ENCODE measurements at regions not wholly inside any gene's neighbourhood (a gene's known extent, or its start where the extent isn't known, plus 50 kb on each side); places are given as distances from the start of the nearest gene placed in this dataset.

DNA sequence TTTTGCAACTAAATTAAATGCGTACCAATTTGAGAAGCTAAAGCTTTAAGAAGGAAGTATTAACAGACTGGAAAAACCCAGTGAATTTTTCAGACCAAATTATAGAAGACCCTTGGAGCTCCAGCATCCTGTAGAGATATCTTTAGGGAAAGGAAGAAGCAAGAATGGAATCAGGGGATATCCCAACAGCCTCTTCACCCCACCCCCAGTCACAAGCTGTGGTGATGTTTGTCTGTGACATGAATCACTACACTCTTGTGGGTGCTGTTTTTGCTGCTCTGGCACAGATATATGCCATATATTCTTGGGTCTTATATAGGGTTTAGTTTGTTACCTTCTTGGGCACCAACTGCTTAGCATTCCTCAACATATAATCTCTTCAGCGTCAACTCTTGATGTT is 78.5 kb upstream of the BCL6 start:
- no peak for DNase-seq

- DNase-seq, result no peak
These were observed 82.5 kb upstream of the BCL6 start for GRCh38 chr3:187827723-187828122.

DNA sequence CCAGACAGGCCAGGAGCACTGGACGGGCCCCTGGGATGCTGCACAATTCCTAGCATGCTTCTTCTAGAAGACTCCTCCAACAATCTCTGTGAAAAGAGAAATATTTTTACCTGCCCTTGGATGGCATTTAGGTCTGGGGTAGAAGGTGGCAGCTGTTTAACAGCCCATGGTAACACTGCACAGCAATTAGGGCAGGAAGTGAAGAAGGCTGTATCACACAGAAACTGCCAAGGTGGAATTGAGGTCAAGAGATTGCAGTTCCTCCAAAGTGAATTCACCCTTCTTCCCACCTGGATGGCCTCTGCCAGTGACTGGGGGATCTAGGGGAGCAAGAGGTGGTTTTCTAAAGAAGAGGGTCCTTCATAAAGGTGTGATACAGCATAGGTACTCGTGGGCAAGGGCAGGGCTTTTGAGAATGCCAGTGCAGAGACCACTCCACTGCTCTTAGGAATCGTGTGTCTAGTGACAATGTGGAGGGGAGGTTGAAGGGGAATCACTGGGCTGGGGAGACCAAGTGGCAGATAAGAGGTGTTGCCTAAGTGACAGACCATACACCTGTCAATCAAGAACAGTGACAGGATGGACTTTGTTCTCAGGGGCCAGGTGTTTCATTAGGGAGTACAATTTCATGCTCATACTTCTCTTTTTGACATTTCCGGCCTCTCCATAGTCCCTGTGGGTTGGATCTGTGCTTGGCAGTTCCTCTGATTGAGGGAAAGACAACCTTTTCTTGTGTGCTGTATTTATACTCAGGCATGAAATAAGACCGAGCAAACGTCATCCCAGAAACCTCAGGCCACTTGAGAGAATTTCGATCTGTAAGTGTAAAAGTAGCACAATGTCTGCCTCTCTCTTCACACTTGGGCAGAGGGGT is 83.5 kb upstream of the BCL6 start:
- DNase-seq, result no peak

- no peak for DNase-seq
These were observed 84.9 kb upstream of the BCL6 start for GRCh38 chr3:187830181-187830580.

- no peak for DNase-seq
These were observed 86.1 kb upstream of the BCL6 start for GRCh38 chr3:187831125-187832051.

- no peak for DNase-seq
These were observed 86.9 kb upstream of the BCL6 start for GRCh38 chr3:187832202-187832601.

- DNase-seq, result no peak
These were observed 88.1 kb upstream of the BCL6 start for GRCh38 chr3:187833375-187833774.

- DNase-seq, result no peak
These were observed 88.7 kb upstream of the BCL6 start for GRCh38 chr3:187833799-187834578.

DNA sequence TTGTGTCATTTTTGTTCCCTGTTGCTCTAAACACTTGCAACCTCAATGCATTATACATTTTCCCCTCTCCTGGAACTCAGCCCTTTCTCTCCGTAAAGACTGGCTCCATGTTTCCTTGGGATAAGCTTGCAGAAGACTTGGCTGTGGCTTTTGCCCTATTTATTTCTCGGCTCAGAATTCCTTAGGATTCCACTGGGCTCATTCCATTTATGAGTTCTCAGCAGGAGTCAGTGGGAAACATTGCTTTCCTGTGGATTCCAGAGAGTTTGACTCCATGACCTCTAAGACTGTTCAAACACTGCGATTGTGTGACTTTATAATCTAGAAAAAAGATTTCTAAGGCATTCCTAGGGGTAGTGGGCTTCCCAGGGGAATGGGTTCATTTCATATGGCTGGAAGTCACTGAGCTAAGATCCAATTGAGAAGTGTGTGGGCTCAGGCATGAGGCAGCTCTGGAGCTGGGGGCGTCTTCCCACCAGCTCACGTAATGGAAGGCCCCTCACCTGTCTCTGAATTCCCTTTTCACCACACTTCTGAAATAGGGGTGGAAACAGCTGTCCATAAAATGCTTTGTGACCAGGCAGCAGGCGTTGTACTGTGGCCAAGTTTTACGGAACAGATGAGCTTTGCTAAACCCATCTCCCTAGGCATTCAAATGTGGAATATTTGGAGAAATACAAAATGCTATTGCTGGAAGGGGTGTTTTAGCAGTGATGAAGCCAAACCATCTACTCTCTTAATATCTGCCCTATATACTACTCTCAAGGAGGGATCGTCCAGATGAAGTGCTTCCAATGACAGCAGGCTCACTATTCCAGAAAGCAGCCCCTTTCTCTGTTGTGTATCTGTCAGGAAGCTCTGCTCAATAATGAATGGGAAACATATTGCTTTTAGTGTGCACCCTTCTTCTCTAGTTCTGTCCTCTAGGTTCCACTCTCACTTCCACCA is 91.8 kb upstream of the BCL6 start:
- peak; percentile 1 to 41 for DNase-seq

DNA sequence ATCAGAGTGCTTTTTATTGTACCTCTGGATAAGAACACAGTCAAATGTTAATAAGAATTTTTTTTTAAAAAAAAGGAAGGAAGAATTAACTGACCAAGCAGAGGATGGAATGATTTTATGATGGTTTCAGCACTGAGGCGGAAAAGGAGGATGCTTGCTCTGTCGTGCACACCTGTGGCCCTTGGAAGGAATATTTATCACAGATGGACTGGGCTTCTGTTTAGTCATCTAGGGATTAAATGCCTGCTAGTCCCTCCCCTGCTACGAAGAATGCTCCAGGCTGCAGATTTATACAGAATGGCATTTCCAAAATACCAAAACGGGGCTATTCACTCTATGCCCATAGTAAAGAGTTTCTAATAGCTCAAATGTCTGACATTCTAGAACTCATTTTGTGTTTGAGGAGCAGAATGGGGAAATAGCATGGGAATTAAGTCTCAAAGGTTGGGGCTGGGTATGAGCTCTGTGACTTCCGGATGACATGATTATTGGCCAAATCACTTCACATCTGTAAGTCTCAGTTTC is 92.8 kb upstream of the BCL6 start:
- peak; percentile 38 to 79 for DNase-seq

DNA sequence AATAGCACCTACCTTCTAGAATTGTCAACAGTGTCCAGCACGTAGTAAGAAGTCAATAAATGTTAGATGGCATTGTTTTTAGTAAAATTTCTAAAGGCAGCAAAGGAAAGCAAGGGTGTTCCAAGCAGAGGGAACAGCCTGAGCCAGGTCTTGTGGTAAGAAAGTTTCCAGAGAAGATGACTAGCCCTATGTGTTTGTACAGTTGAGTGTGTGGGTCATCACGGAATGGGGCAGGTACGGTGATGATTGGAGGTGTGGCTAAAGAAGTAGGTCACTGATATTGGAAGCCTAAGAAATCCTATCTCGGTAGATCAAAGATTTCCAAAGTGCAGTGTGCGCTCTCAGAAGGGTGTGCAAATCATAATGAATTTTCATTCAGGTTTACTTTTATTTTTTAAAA is 94.2 kb upstream of the BCL6 start:
- DNase-seq, result no peak

DNA sequence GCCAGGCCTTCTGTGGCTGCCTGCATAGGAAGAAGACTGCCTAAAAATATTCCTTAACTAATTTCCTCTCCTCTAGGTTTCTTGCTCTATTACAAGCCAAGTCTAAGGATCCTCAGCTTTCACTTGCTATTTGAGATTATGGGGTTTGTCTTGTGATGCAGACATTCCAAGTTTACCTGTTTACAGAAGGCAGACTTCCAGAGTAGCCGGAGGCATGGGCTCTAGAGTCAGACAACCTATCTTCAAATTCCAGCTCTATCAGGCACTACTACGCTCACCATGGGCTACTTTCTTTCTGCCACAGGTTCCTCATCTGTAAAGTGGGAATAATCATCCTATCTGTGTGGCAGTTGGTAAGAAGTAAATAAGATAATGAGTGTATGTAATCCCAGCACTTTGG is 95.6 kb upstream of the BCL6 start:
- DNase-seq, result no peak

- no peak for DNase-seq
These were observed 96.3 kb upstream of the BCL6 start for GRCh38 chr3:187841560-187841959.

- DNase-seq, result no peak
These were observed 98.4 kb upstream of the BCL6 start for GRCh38 chr3:187843654-187844053.

DNA sequence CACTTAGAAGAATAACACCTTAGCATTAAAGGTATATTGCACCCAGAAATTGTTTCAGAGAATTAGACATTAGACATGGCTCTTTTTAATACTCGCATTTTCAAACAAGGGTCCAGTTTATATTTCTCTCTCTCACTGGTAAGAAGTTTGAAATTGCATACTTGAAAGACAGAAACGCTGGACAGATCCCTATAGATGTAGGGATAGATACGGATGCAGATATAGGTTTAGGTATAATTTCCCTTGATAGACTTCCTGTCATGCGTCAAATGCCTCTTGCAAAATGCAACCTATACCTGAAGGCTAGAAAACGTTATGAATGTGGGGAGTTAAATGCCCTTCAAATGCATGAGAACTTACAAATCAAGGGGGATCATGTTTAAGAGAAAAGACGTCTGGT is 99.4 kb upstream of the BCL6 start:
- DNase-seq, result no peak

- DNase-seq, result no peak
These were observed 100.6 kb upstream of the BCL6 start for GRCh38 chr3:187845826-187846225.

GRCh38 chr3:187848401-187848800 is 103.1 kb upstream of the BCL6 start:
- DNase-seq, result no peak

GRCh38 chr3:187849016-187849654 is 103.9 kb upstream of the BCL6 start:
- no peak for DNase-seq

- DNase-seq, result no peak
These were observed 105.1 kb upstream of the BCL6 start for GRCh38 chr3:187850258-187850921.

All from cerebellar nuclear complex (tissue), 1 donor.